Astrocyte of the hippocampus (primary cell): ENCODE measurements at regions not wholly inside any gene's neighbourhood (a gene's known extent, or its start where the extent isn't known, plus 50 kb on each side); places are given as distances from the start of the nearest gene placed in this dataset.
A peak's percentile ranks its signal among the peaks of the same experiment; 100 is the strongest.

Source experiments
- DNase-seq: peaks from one replicate; pipeline ENCODE4 v3.0.0; 2011; ENCODE audit warnings: low read depth, low spot score

- DNase-seq: peak; percentile 26
These were observed 207.3 kb upstream of the POT1 start for GRCh38 chr7:125136755-125137532.

- DNase-seq: peak; percentile 11
These were observed 206.7 kb upstream of the POT1 start for GRCh38 chr7:125136341-125136740.

DNA sequence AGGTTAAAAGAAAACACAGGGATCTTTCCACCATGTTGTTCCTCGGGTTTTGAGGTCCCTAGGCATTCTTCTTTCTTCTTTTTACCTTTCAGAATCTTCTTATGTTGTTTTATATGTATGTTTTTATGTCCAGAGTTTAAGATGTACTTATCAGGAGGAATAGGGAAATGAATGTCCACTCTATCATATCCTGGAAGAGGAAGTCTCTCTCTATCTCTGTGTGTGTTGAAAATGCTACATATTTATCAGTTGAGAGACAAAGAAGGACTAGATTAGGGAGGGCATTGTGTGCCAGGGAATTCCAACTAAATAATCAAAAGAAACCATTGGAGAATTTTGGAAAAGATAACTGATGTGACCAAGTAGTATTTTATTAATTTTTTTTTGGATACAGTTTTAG, 200.5 kb upstream of the POT1 start:
- no peak for DNase-seq

DNA sequence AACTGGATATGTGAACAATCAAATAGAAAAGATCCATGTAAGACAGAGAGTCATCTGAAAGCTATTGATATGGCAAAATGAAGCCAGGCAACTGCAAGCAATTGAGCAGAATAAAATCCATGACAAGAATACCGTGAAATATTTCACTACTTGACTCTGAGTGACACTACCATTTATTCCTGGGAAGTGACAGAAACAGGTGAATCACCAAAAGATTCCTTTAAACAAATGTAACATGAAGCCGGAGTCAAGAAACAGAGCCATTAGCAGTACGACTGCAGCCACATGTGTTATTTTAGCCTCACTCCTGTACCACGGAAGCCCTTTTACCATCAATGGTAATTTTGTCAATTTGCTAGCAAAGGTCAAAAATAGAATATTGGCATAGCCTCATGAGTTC, 197.7 kb upstream of the POT1 start:
- DNase-seq: no peak

DNA sequence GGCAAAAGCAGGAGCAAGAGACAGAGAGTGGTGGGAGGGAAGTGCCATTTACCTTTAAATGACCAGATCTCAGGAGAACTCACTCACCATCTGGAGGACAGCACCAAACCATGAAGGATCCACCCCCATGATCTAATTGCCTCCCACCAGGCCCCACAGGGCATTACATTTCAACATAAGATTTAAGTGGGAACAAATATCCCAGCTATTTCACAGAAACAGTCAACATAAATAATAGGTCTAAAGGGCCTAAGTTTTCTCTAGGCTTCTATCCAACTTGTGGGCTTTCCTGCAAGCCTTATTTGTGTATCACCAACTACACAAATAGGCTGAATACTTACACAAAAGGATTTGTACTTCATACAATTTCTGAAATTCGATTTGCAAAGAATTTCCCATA, 196.8 kb upstream of the POT1 start:
- peak; percentile 66 for DNase-seq

GRCh38 chr7:125125315-125125714, 195.7 kb upstream of the POT1 start:
- no peak for DNase-seq

DNA sequence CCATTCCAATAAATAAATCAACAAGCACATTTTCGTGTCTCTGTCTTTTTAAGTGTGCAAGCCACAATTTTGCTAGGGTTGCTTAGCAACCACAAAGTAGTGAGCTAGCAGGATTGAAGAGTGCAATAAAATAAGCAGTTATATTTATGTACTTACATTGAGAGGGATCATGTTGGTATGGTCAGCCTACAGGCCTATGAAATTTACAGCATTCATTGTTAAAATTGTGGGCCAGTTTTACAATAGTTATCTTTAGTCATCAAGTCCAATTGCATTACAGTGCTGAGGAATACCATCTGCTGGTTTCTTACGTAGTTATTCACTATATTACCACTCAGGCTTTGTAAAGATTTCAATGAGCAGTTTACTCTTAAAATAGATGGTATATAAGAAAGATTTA, 192.5 kb upstream of the POT1 start:
- DNase-seq: no peak

GRCh38 chr7:125119559-125120115, 190.0 kb upstream of the POT1 start:
- DNase-seq: no peak

DNA sequence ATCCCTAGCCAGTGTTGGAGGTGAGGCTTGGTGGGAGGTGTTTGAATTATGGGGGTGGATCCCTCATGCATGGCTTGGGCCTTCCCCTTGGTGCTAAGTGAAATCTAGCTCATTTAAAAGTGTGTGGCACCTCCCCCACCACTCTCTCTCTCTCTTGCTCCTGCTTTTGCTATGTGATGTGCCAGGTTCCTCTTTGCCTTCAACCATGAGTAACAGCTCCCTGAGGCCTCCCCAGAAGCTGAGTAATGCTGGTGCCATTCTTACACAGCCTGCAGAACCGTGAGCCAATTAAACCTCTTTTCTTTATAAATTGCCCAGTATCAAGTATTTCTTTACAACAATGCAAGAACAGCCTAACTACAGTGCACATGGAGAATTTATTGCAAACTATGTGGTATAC, 188.8 kb upstream of the POT1 start:
- no peak for DNase-seq

DNA sequence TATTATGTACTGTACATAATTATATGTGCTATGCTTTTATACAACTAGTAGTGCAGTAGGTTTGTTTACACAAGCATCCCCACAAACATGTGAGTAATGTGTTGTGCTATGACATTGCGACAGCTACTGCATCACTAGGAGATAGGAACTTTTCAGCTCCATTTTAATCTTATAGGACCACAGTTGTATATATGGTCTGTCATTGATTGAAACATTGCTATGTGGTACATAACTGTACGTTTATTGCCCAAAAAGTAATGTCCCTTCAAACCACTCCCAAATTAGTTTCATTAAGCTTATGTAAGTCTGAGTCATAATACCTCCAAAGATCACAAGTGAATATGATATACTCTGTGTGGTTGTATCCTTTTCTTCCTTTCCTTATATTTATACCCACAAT, 183.2 kb upstream of the POT1 start:
- no peak for DNase-seq

DNA sequence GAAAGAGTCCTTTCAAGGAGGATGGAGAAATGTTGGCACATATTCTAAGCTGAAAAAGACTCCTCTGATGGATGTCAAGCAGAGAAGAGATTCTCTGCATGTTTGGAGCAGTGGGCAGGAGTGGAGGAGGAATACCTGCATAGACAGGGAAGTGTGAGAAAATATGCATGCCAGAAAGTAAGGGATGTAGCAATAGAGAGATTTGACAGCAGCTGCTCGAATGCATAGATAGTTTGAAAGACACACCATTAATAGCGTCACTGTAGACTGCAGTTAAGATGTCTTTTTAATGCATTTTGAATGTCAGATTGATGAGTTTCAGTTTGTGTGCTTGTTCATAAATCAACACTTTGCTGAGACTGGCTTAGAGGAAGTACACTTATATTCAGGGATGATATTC, 169.9 kb upstream of the POT1 start:
- no peak for DNase-seq

- DNase-seq: no peak
These were observed 168.8 kb upstream of the POT1 start for GRCh38 chr7:125098377-125098970.

DNA sequence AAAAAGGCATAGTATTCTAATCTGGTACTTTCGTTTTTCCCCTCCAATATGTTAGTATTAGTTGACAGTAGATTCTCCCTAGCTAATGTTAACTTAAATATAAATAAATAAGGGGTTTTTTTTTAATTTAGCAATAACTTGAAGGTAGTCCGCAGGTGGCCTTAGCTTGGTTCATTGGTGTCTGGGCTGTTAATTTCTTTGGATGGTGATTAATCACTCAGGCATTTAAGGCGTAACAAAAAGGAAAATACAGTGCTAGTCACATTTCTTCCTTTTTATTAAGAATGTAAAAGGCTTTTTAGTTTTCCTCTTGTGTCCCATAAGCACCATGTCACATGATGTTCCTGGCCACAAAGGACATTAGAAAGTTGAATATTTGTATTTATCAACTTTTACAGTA, 161.0 kb upstream of the POT1 start:
- peak; percentile 37 for DNase-seq

DNA sequence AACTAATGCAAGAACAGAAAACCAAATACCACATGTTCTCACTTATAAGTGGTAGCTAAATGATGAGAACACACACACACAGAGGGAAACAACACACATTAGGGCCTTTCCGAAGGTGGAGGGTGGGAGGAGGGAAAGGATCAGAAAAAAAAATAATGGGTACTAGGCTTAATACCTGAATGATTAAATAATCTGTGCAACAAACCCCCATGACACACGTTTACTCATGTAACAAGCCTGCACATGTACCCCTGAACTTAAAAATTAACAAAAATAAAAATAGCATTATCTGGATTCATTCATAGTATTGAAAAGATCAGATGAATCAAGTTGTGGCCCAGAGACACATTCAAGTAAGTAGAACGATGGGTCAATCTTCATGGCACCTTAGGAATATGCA, 159.5 kb upstream of the POT1 start:
- no peak for DNase-seq

DNA sequence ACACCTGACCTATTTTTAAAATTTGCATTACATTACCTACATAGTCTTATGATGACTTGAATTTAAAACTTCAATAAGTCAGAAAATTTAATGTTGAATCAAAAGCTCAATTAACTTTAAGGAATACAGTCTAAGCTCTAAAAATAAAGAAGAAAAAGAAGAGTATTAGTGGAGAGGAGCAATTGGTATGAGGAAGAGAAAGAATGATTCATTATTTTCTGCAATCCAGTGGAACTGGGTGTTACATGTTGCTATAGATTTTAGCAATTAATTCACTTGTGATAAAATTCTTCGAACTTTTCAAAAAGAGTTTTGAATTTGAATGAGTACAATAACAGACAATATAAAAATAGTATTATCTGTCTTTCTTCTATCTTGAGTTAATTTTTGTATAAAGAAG, 158.9 kb upstream of the POT1 start:
- no peak for DNase-seq

- DNase-seq: no peak
These were observed 155.5 kb upstream of the POT1 start for GRCh38 chr7:125085084-125085483.

GRCh38 chr7:125084196-125084595, 154.6 kb upstream of the POT1 start:
- no peak for DNase-seq

DNA sequence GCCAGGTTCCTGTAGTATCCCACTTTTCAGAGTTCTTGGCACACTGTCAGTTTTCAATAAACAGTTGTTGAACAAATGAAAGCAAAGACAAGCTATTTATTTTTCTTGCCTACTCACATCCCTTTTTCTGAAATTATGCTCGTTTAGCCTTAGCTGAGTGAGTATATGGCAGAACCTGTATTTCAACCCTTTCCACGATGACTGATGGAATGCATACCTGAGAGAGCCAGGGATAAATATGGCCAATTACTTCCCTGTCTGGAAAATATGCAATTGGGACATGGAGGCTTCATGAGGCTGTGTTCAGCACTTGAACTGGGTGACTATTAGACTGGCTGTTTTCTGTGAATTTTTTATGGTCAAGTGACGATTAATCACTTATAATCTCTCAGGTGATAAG, 144.5 kb upstream of the POT1 start:
- no peak for DNase-seq

DNA sequence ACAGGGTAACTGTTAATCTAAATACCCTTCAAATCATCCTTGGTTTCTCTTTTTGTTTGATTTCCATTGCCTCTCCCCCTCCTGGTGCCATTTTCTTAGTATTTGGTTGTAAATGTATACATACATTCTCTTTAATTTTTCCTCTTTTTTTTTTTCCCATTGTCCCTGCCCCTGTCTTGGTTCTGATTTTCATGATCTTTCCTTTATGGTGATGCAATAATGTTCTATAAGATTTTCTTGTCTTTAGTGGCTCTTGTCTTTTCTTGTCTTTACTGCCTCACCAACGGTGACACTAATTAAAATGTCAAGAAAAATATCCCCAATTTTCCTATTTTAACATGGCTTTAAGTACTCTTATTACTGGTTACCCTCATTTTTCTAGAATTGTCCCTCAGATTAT, 135.9 kb upstream of the POT1 start:
- no peak for DNase-seq

GRCh38 chr7:125065001-125065400, 135.4 kb upstream of the POT1 start:
- no peak for DNase-seq

- DNase-seq: peak; percentile 74
These were observed 132.3 kb upstream of the POT1 start for GRCh38 chr7:125061776-125062397.

DNA sequence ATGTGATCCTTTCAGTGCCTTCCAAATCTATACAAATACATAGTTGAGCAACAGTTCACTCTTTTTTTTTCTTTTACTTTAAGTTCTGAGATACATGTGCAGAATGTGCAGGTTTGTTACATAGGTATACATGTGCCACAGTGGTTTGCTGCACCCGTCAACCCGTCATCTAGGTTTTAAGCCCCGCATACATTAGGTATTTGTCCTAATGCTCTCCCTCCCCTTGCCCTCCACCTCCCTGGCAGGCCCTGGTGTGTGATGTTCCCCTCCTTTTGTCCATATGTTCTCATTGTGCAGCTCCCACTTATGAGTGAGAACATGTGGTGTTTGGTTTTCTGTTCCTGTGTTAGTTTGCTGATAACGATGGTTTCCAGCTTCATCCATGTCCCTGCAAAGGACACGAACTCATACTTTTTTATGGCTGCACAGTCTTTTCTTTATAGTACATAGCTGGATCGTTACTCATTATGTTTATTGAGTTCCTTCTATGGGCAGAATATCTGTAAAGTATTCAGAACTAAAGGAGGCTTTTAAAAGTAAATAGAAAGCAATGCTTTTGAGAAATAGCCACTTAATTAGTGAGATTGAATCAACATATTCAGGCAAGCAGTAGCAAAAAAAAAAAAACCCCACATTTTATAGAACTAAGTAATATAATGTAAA, 131.6 kb upstream of the POT1 start:
- peak; percentile 23 for DNase-seq
